K562 (cell line): ENCODE measurements at regions not wholly inside any gene's neighbourhood (a gene's known extent, or its start where the extent isn't known, plus 50 kb on each side); places are given as distances from the start of the nearest gene placed in this dataset.

Source experiments
- ATAC-seq: fragments of 200-7000 bp; cut with Tn5 transposase; 3 replicates; pipeline ENCODE4 v1.9.1; 2020; ENCODE audit warnings: moderate library complexity
- BruUV-seq: library from RNA; stranded (reverse); fragments of 400-500 nt; replicated peaks from 2 replicates; lab custom pipeline; 2021; lab: Mats Ljungman, UMichigan
- CTCF ChIA-PET: fragments of 300-600 bp; formaldehyde crosslinking; extraction: SDS; loops from one replicate; lab custom pipeline; 2021; ENCODE audit warnings: low intra/inter-chr PET ratio; lab: Yijun Ruan, JAX
- POLR2A ChIA-PET: fragments of 300-600, 350-650 bp; sonication (Branson Sonifier 250); formaldehyde crosslinking; extraction: SDS; loops from one replicate; lab custom pipeline; 2021; ENCODE audit warnings: antibody characterized with exemption, inconsistent platforms; lab: Yijun Ruan, JAX
- DNase-seq, 4 experiments: peaks; one replicate each; pipeline versions ENCODE4 v3.0.0 to v3.0.0-alpha.2; 2011 to 2018; ENCODE audit warnings: low spot score in 3 of 4, mixed read lengths in 3 of 4; ENCODE audit errors: extremely low read depth in 1 of 4
- FAIRE-seq: peaks from 2 replicates; lab custom pipeline; 2011; peaks lifted over from hg19 to GRCh38; lab: Jason Lieb, UNC
- H2AFZ ChIP-seq: 2 replicates; pipeline ENCODE4 v1.6.0; 2011; ENCODE audit warnings: low read depth, low read length, control low read depth, inconsistent platforms
- H3K27ac ChIP-seq: fragments of 200-600 bp; 3 replicates; pipeline ENCODE4 v1.8.0; 2011; ENCODE audit warnings: low read depth, mild to moderate bottlenecking, control low read depth, inconsistent platforms, low read length, moderate library complexity, mixed read lengths; ENCODE audit errors: extremely low read depth
- H3K27me3 ChIP-seq, 2 experiments: fragments of 300-600 bp in 1 of 2; 2 replicates in 1 of 2; 3 replicates in 1 of 2; pipeline versions ENCODE4 v1.6.0 to v1.8.0; 2011; ENCODE audit warnings: inconsistent platforms in 2 of 2, low read length in 2 of 2, mild to moderate bottlenecking in 1 of 2, mixed read lengths in 1 of 2, moderate library complexity in 1 of 2; ENCODE audit not compliant: control insufficient read depth in 2 of 2, insufficient read depth in 2 of 2
- H3K36me3 ChIP-seq: fragments of 300-600 bp; 3 replicates; pipeline ENCODE4 v1.8.0; 2011; ENCODE audit warnings: mild to moderate bottlenecking, low read length, inconsistent platforms; ENCODE audit not compliant: control insufficient read depth, insufficient read depth
- H3K4me1 ChIP-seq, 2 experiments: fragments of 200-600 bp in 1 of 2; replicated peaks in 1 of 2; 2 replicates in 1 of 2; 3 replicates in 1 of 2; pipeline versions ENCODE4 v1.5.1 to v1.8.0; 2011; ENCODE audit warnings: inconsistent platforms in 2 of 2, low read length in 2 of 2, mild to moderate bottlenecking in 1 of 2, mixed read lengths in 1 of 2, moderate library complexity in 1 of 2; ENCODE audit not compliant: control insufficient read depth in 2 of 2, insufficient read depth in 2 of 2
- H3K4me2 ChIP-seq: 2 replicates; pipeline ENCODE4 v1.6.1; 2011; ENCODE audit warnings: low read length, control low read depth, inconsistent platforms, mixed read lengths; ENCODE audit not compliant: insufficient read depth
- H3K4me3 ChIP-seq: fragments of 200-600 bp; sonication (generic), shearing (Covaris generic); 2 replicates; pipeline ENCODE4 v1.5.1; 2016; ENCODE audit warnings: control low read depth, inconsistent platforms
- H3K79me2 ChIP-seq: fragments of 200-600 bp; 3 replicates; pipeline ENCODE4 v1.8.0; 2011; ENCODE audit warnings: low read length, inconsistent platforms; ENCODE audit not compliant: control insufficient read depth, insufficient read depth
- H3K9ac ChIP-seq, 2 experiments: 2 replicates each; pipeline versions ENCODE4 v1.6.0 to v1.6.1; 2011; ENCODE audit warnings: low read depth in 2 of 2, low read length in 2 of 2, control low read depth in 1 of 2, inconsistent platforms in 1 of 2, mild to moderate bottlenecking in 1 of 2, mixed read lengths in 1 of 2; ENCODE audit not compliant: insufficient read depth in 1 of 2
- H3K9me1 ChIP-seq: one replicate; pipeline ENCODE4 v1.6.0; 2011; ENCODE audit warnings: inconsistent platforms, mild to moderate bottlenecking, low read length, moderate library complexity; ENCODE audit not compliant: control insufficient read depth, insufficient read depth
- H3K9me3 ChIP-seq: replicated peaks from 2 replicates; pipeline ENCODE4 v1.5.1; 2011; ENCODE audit warnings: low read depth, low read length, inconsistent platforms; ENCODE audit not compliant: control insufficient read depth, insufficient read depth
- H4K20me1 ChIP-seq: replicated peaks from 2 replicates; pipeline ENCODE4 v1.6.1; 2011; ENCODE audit warnings: low read length, inconsistent platforms, mixed read lengths; ENCODE audit not compliant: control insufficient read depth, insufficient read depth
- ARHGAP35 ChIP-seq: fragments of 450-650 bp; IDR thresholded peaks from 2 replicates; pipeline ENCODE4 v1.6.1; 2018; ENCODE audit not compliant: partially characterized antibody
- CBX2 ChIP-seq: fragments of 200-600 bp; sonication (generic); IDR thresholded peaks from one replicate; pipeline ENCODE4 v1.6.1; 2012; ENCODE audit warnings: mild to moderate bottlenecking, low read length, inconsistent platforms; ENCODE audit not compliant: insufficient read depth, poor library complexity, severe bottlenecking
- CCAR2 ChIP-seq: fragments of 200-400 bp; formaldehyde crosslinking; IDR thresholded peaks from 2 replicates; pipeline ENCODE4 v1.6.1; 2017; ENCODE audit warnings: mild to moderate bottlenecking, low read depth, low read length
- CTCF ChIP-seq, 3 experiments: IDR thresholded peaks in 2 of 3; conservative IDR thresholded peaks in 1 of 3; 2 replicates each; pipeline ENCODE4 v1.5.1; 2011 to 2012; ENCODE audit warnings: low read length in 3 of 3, mild to moderate bottlenecking in 3 of 3, control low read depth in 2 of 3, improper control_type of control experiment in 1 of 3, inconsistent platforms in 1 of 3, low read depth in 1 of 3, mixed read lengths in 1 of 3, moderate library complexity in 1 of 3; ENCODE audit not compliant: insufficient read depth in 2 of 3
- E2F3 ChIP-seq: fragments of 250-450 bp; sonication (Bioruptor Pico); IDR thresholded peaks from 2 replicates; pipeline ENCODE4 v1.4.0; 2020; ENCODE audit warnings: mild to moderate bottlenecking
- ELF4 ChIP-seq: fragments of 450-650 bp; formaldehyde crosslinking; IDR thresholded peaks from 2 replicates; pipeline ENCODE4 v1.4.0; 2022; ENCODE audit warnings: missing genetic modification characterization
- KDM4B ChIP-seq, 2 experiments: fragments of 450-650 bp in 1 of 2; sonication (generic) in 1 of 2; IDR thresholded peaks; 2 replicates each; pipeline ENCODE4 v1.6.1; 2016 to 2017; ENCODE audit warnings: borderline replicate concordance in 2 of 2, antibody characterized with exemption in 1 of 2, low read depth in 1 of 2, mild to moderate bottlenecking in 1 of 2
- MAFF ChIP-seq: IDR thresholded peaks from 2 replicates; pipeline ENCODE4 v1.6.1; 2012; ENCODE audit warnings: low read length, improper control_type of control experiment
- RAD21 ChIP-seq, 2 experiments: fragments of 250-450 bp in 1 of 2; fragments of 450-650 bp in 1 of 2; sonication (Bioruptor Pico) in 1 of 2; formaldehyde crosslinking in 1 of 2; IDR thresholded peaks in 1 of 2; conservative IDR thresholded peaks in 1 of 2; 2 replicates each; pipeline versions ENCODE4 v1.4.0 to v1.8.0; 2020 to 2022; ENCODE audit warnings: mild to moderate bottlenecking in 2 of 2, moderate library complexity in 1 of 2
- RBM25 ChIP-seq: fragments of 200-400 bp; formaldehyde crosslinking; IDR thresholded peaks from 2 replicates; pipeline ENCODE4 v1.6.1; 2018; ENCODE audit warnings: low read length, low read depth, moderate library complexity; ENCODE audit not compliant: severe bottlenecking
- SAFB2 ChIP-seq: fragments of 200-400 bp; formaldehyde crosslinking; IDR thresholded peaks from 2 replicates; pipeline ENCODE4 v1.6.1; 2018; ENCODE audit warnings: borderline replicate concordance, low read length, low read depth, moderate library complexity; ENCODE audit not compliant: severe bottlenecking
- YBX1 ChIP-seq: fragments of 450-650 bp; IDR thresholded peaks from 2 replicates; pipeline ENCODE4 v1.7.1; 2016; ENCODE audit warnings: mild to moderate bottlenecking
- ZC3H8 ChIP-seq: fragments of 450-650 bp; IDR thresholded peaks from 2 replicates; pipeline ENCODE4 v1.6.1; 2017
- ZFP36 ChIP-seq: fragments of 150-350 bp; IDR thresholded peaks from 2 replicates; pipeline ENCODE4 v1.6.1; 2018; ENCODE audit warnings: low read length, low read depth; ENCODE audit not compliant: partially characterized antibody
- ZNF3 ChIP-seq: fragments of 250-450 bp; sonication (Bioruptor Pico); IDR thresholded peaks from 2 replicates; pipeline ENCODE4 v1.5.0; 2021; ENCODE audit warnings: mild to moderate bottlenecking, moderate library complexity
- WGBS: fragments of 100-300 bp; shearing (Covaris generic); methylation state at CpG from one replicate; pipeline ENCODE4 v1.1.6; 2016; ENCODE audit warnings: low coverage, mixed read lengths; ENCODE audit not compliant: insufficient coverage; ENCODE audit errors: missing lambda C conversion rate; 5-methylcytosine and 5-hydroxymethylcytosine counted together
- in situ Hi-C: fragments of 300-500 bp; cut with MboI; formaldehyde crosslinking; loops from 4 replicates; pipeline ENCODE4 v1.15.0; 2018; ENCODE audit warnings: inconsistent platforms, mixed read lengths
- intact Hi-C: fragments of 100-400 bp; cut with micrococcal nuclease; formaldehyde crosslinking; loops from 2 replicates; pipeline ENCODE4 v1.14.2; 2022

GRCh38 chr1:168438626-168439025, 105.2 kb downstream of the XCL2 start:
- Histone ChIP-seq H3K9me3 (no peaks in the 10 kb centered on the region), H3K4me3 (no peak overlapping the region), H2AFZ (no peak overlapping the region), H4K20me1 (no peaks in the 10 kb centered on the region), H3K9ac (no peak overlapping the region), H3K4me2 (no peak overlapping the region), H3K79me2 (no peaks in the 10 kb centered on the region), H3K4me1 (no peaks in the 10 kb centered on the region; a peak in 1 of 5 replicates), H3K27me3 (peaks cover 0 to 36% of the 10 kb centered on the region in 2 experiments; a peak in 3 of 5 replicates), H3K9me1 (no peaks in the 10 kb centered on the region), H3K27ac (no peak overlapping the region), H3K36me3 (no peaks in the 10 kb centered on the region)
- CTCF ChIA-PET: interaction anchor here (2.2 to 2.5 kb wide), 2 partner anchors 95 to 135 kb away, joined by 9 to 12 read pairs; no protein-coding TSS in a partner anchor
- no peak for DNase-seq
- ATAC-seq: no peak
- POLR2A ChIA-PET: interaction anchor here (0.6 to 2.6 kb wide), 3 partner anchors 9 to 310 kb away, joined by 3 to 7 read pairs (median 6); no protein-coding TSS in a partner anchor
- in situ Hi-C loops: no loop called here
- WGBS: 3% methylated on average over 3 of the region's 3 CpGs
- BruUV-seq: no TSS peak
- no peak for FAIRE-seq
- intact Hi-C loops: loop anchor here (1.0 to 10.0 kb wide), 4 partner anchors 96 to 909 kb away; no protein-coding TSS in a partner anchor
- peak in 1 of 3 experiments; percentile 42; a peak in 2 of 6 replicates for TF ChIP-seq CTCF (IDR thresholded peaks at IDR 0.05 in 2 of 3, conservative IDR thresholded peaks at IDR 0.05 in 1 of 3; ENCODE audit: insufficient read depth in 2 of 3, low read depth in 1 of 3, low read length in 3 of 3)
- TF ChIP-seq RAD21 (CRISPR knock-in tag; conservative IDR thresholded peaks at IDR 0.05 in 1 of 2, IDR thresholded peaks at IDR 0.05 in 1 of 2): peak in 1 of 2 experiments; percentile 46; a peak in 2 of 4 replicates
- no peak for TF ChIP-seq ARHGAP35
- no peak for TF ChIP-seq CBX2
- no peak for TF ChIP-seq ELF4 (CRISPR knock-in tag)
- TF ChIP-seq ZC3H8: no peak
- TF ChIP-seq YBX1: no peak
- TF ChIP-seq RBM25: peak; percentile 74
- TF ChIP-seq SAFB2: no peak
- TF ChIP-seq KDM4B (IDR thresholded peaks at IDR 0.05; ENCODE audit: borderline replicate concordance in 2 of 2, low read depth in 1 of 2): no peak
- TF ChIP-seq ZFP36: no peak
- TF ChIP-seq ZNF3 (CRISPR knock-in tag): no peak
- no peak for TF ChIP-seq MAFF
- no peak for TF ChIP-seq E2F3 (CRISPR knock-in tag)
- no peak for TF ChIP-seq CCAR2
